A673 (cell line): ENCODE measurements at regions not wholly inside any gene's neighbourhood (a gene's known extent, or its start where the extent isn't known, plus 50 kb on each side); places are given as distances from the start of the nearest gene placed in this dataset.

Experiments
- CTCF ChIP-seq: fragments of 300-800, 200-600 bp; sonication (generic); conservative IDR thresholded peaks from 2 replicates; pipeline ENCODE4 v1.5.1; 2017; ENCODE audit warnings: low read depth, mild to moderate bottlenecking, antibody characterized with exemption, low read length, moderate library complexity, mixed read lengths
- EZH2 ChIP-seq: fragments of 200-600 bp; sonication (generic); IDR thresholded peaks from 2 replicates; pipeline ENCODE4 v1.6.1; 2017; ENCODE audit warnings: borderline replicate concordance, low read depth, mild to moderate bottlenecking, mixed read lengths, antibody characterized with exemption, low read length; ENCODE audit not compliant: poor library complexity, severe bottlenecking

- no peak for TF ChIP-seq CTCF
- TF ChIP-seq EZH2, result no peak
Measured at GRCh38 chr14:22320362-22320750, 268.7 kb downstream of the DAD1 start.
